ENCODE measurements at regions not wholly inside any gene's neighbourhood (a gene's known extent, or its start where the extent isn't known, plus 50 kb on each side); places are given as distances from the start of the nearest gene placed in this dataset.
"Not testable (repeated sequence)": the region's sequence is repeated elsewhere in the genome, so short reads cannot be mapped to it uniquely, and the experiment has no call there.

GRCh38 chr13:31607531-31607930 lies 131.8 kb upstream of the RXFP2 start:
- not testable (repeated sequence) for DNase-seq (ENCODE audit: low read depth, low spot score)

- not testable (repeated sequence) for DNase-seq (ENCODE audit: low read depth, low spot score)
Measured at GRCh38 chr13:31608780-31609179, 130.5 kb upstream of the RXFP2 start.

GRCh38 chr13:31610270-31610998 lies 128.9 kb upstream of the RXFP2 start:
- no peak for DNase-seq (ENCODE audit: low read depth, low spot score)

- DNase-seq (ENCODE audit: low read depth, low spot score): no peak
Measured at GRCh38 chr13:31611214-31611613, 128.1 kb upstream of the RXFP2 start.

- no peak for DNase-seq (ENCODE audit: low read depth, low spot score)
Measured at GRCh38 chr13:31614073-31614472, 125.3 kb upstream of the RXFP2 start.

GRCh38 chr13:31614704-31615103 lies 124.6 kb upstream of the RXFP2 start:
- DNase-seq (ENCODE audit: low read depth, low spot score): no peak

- DNase-seq (ENCODE audit: low read depth, low spot score): no peak
Measured at GRCh38 chr13:31625115-31625514, 114.2 kb upstream of the RXFP2 start.

- DNase-seq (ENCODE audit: low read depth, low spot score): peak; percentile 6
Measured at GRCh38 chr13:31627097-31627845, 112.1 kb upstream of the RXFP2 start.

- no peak for DNase-seq (ENCODE audit: low read depth, low spot score)
Measured at GRCh38 chr13:31629085-31629780, 110.1 kb upstream of the RXFP2 start.

- DNase-seq (ENCODE audit: low read depth, low spot score): no peak
Measured at GRCh38 chr13:31631071-31631470, 108.3 kb upstream of the RXFP2 start.

- DNase-seq (ENCODE audit: low read depth, low spot score): no peak
Measured at GRCh38 chr13:31631746-31632145, 107.6 kb upstream of the RXFP2 start.

- no peak for DNase-seq (ENCODE audit: low read depth, low spot score)
Measured at GRCh38 chr13:31638577-31638976, 100.7 kb upstream of the RXFP2 start.

GRCh38 chr13:31639443-31640163 lies 99.7 kb upstream of the RXFP2 start:
- no peak for DNase-seq (ENCODE audit: low read depth, low spot score)

GRCh38 chr13:31649766-31650165 lies 89.6 kb upstream of the RXFP2 start:
- DNase-seq (ENCODE audit: low read depth, low spot score): no peak

- no peak for DNase-seq (ENCODE audit: low read depth, low spot score)
Measured at GRCh38 chr13:31653730-31654129, 85.6 kb upstream of the RXFP2 start.

- DNase-seq (ENCODE audit: low read depth, low spot score): no peak
Measured at GRCh38 chr13:31663880-31664585, 75.3 kb upstream of the RXFP2 start.

GRCh38 chr13:31670831-31671617 lies 68.3 kb upstream of the RXFP2 start:
- DNase-seq (ENCODE audit: low read depth, low spot score): no peak

GRCh38 chr13:31674051-31674450 lies 65.3 kb upstream of the RXFP2 start:
- DNase-seq (ENCODE audit: low read depth, low spot score): no peak

GRCh38 chr13:31675440-31675953 lies 63.8 kb upstream of the RXFP2 start:
- DNase-seq (ENCODE audit: low read depth, low spot score): no peak

GRCh38 chr13:31681133-31681532 lies 58.2 kb upstream of the RXFP2 start:
- DNase-seq (ENCODE audit: low read depth, low spot score): no peak

All from brain pericyte (primary cell).